ENCODE measurements at regions not wholly inside any gene's neighbourhood (a gene's known extent, or its start where the extent isn't known, plus 50 kb on each side); places are given as distances from the start of the nearest gene placed in this dataset.

- Mint-ChIP-seq H3K4me3 (no peak overlapping the region), H3K4me1 (ENCODE audit: low read depth) (peaks cover 7% of the 10 kb centered on the region), H3K36me3 (ENCODE audit: low read depth) (peaks cover 3% of the 10 kb centered on the region), H3K27me3 (ENCODE audit: low read depth) (peaks cover 9% of the 10 kb centered on the region), H3K27ac (no peak overlapping the region), H3K9me3 (peaks cover 10% of the 10 kb centered on the region)
- DNase-seq: no peak
- CTCF ChIA-PET: interaction anchor here (0.7 to 1.1 kb wide), 3 partner anchors 39 to 511 kb away, joined by 3 to 7 read pairs (median 3); no protein-coding TSS in a partner anchor
- intact Hi-C loops (cut with micrococcal nuclease): loop anchor here (10.0 kb wide), 1 partner anchor 774 kb away; no protein-coding TSS in a partner anchor
Observed at GRCh38 chr21:31609081-31609480, 50.4 kb upstream of the SOD1 start.

GRCh38 chr21:31607791-31608190 lies 51.7 kb upstream of the SOD1 start:
- DNase-seq: no peak
- Mint-ChIP-seq H3K27ac (no peak overlapping the region), H3K36me3 (ENCODE audit: low read depth) (peaks cover 3% of the 10 kb centered on the region), H3K4me3 (no peak overlapping the region), H3K4me1 (ENCODE audit: low read depth) (peaks cover 7% of the 10 kb centered on the region), H3K9me3 (peaks cover 10% of the 10 kb centered on the region), H3K27me3 (ENCODE audit: low read depth) (peaks cover 9% of the 10 kb centered on the region)
- CTCF ChIA-PET: interaction anchor here (1.2 kb wide), 1 partner anchor 508 kb away, joined by 3 read pairs; no protein-coding TSS in a partner anchor
- intact Hi-C loops (cut with micrococcal nuclease): loop anchor here (10.0 kb wide), 1 partner anchor 773 kb away; no protein-coding TSS in a partner anchor

- intact Hi-C loops (cut with micrococcal nuclease): loop anchor here (10.0 kb wide), 1 partner anchor 771 kb away; no protein-coding TSS in a partner anchor
- Mint-ChIP-seq H3K27ac (no peak overlapping the region), H3K36me3 (ENCODE audit: low read depth) (peaks cover under 1% of the 10 kb centered on the region), H3K9me3 (peaks cover 4% of the 10 kb centered on the region), H3K4me3 (no peak overlapping the region), H3K4me1 (ENCODE audit: low read depth) (peaks cover 7% of the 10 kb centered on the region), H3K27me3 (ENCODE audit: low read depth) (peaks cover 5% of the 10 kb centered on the region)
- CTCF ChIA-PET: interaction anchor here (0.6 to 2.7 kb wide), 8 partner anchors 26 to 782 kb away, joined by 3 to 21 read pairs (median 3); no protein-coding TSS in a partner anchor
- DNase-seq: no peak
Observed at GRCh38 chr21:31606081-31606874, 53.2 kb upstream of the SOD1 start.

- H3K4me1 Mint-ChIP-seq (ENCODE audit: low read depth): peaks cover 7% of the 10 kb centered on the region
- H3K36me3 Mint-ChIP-seq (ENCODE audit: low read depth): no peaks in the 10 kb centered on the region
- H3K4me3 Mint-ChIP-seq: no peak overlapping the region
- DNase-seq: peak; percentile 83
- no peaks in the 10 kb centered on the region for H3K27me3 Mint-ChIP-seq (ENCODE audit: low read depth)
- no peak overlapping the region for H3K27ac Mint-ChIP-seq
- intact Hi-C loops (cut with micrococcal nuclease): loop anchor here (1.0 to 10.0 kb wide), 7 partner anchors 24 to 770 kb away; no protein-coding TSS in a partner anchor
- no peaks in the 10 kb centered on the region for H3K9me3 Mint-ChIP-seq
- CTCF ChIA-PET: interaction anchor here (0.6 to 3.8 kb wide), 23 partner anchors 24 to 1884 kb away, joined by 3 to 23 read pairs (median 4); no protein-coding TSS in a partner anchor
Observed at GRCh38 chr21:31604591-31605190, 54.8 kb upstream of the SOD1 start.

- H3K4me3 Mint-ChIP-seq: no peak overlapping the region
- intact Hi-C loops (cut with micrococcal nuclease): no loop called here
- H3K9me3 Mint-ChIP-seq: no peaks in the 10 kb centered on the region
- H3K27me3 Mint-ChIP-seq (ENCODE audit: low read depth): no peaks in the 10 kb centered on the region
- CTCF ChIA-PET: interaction anchor here (0.6 to 1.1 kb wide), 2 partner anchors 19 to 223 kb away, joined by 4 to 5 read pairs; no protein-coding TSS in a partner anchor
- no peak overlapping the region for H3K27ac Mint-ChIP-seq
- no peaks in the 10 kb centered on the region for H3K36me3 Mint-ChIP-seq (ENCODE audit: low read depth)
- peaks cover 2% of the 10 kb centered on the region for H3K4me1 Mint-ChIP-seq (ENCODE audit: low read depth)
- no peak for DNase-seq
Observed at GRCh38 chr21:31599563-31599962, 59.9 kb upstream of the SOD1 start.

GRCh38 chr21:31599013-31599412 lies 60.5 kb upstream of the SOD1 start:
- intact Hi-C loops (cut with micrococcal nuclease): no loop called here
- Mint-ChIP-seq H3K27ac (no peak overlapping the region), H3K4me1 (ENCODE audit: low read depth) (no peaks in the 10 kb centered on the region), H3K4me3 (no peak overlapping the region), H3K36me3 (ENCODE audit: low read depth) (no peaks in the 10 kb centered on the region), H3K27me3 (ENCODE audit: low read depth) (no peaks in the 10 kb centered on the region), H3K9me3 (no peaks in the 10 kb centered on the region)
- CTCF ChIA-PET: interaction anchor here (0.6 kb wide), 1 partner anchor 223 kb away, joined by 5 read pairs; no protein-coding TSS in a partner anchor
- DNase-seq: no peak

- no peak overlapping the region for H3K27ac Mint-ChIP-seq
- intact Hi-C loops (cut with micrococcal nuclease): no loop called here
Observed at GRCh38 chr21:31597683-31598082, 61.8 kb upstream of the SOD1 start.

GRCh38 chr21:31596055-31596454 lies 63.4 kb upstream of the SOD1 start:
- H3K27ac Mint-ChIP-seq: no peak overlapping the region
- intact Hi-C loops (cut with micrococcal nuclease): no loop called here
- H3K36me3 Mint-ChIP-seq (ENCODE audit: low read depth): no peaks in the 10 kb centered on the region
- H3K27me3 Mint-ChIP-seq (ENCODE audit: low read depth): no peaks in the 10 kb centered on the region
- H3K4me1 Mint-ChIP-seq (ENCODE audit: low read depth): no peaks in the 10 kb centered on the region
- H3K9me3 Mint-ChIP-seq: no peaks in the 10 kb centered on the region
- no peak overlapping the region for H3K4me3 Mint-ChIP-seq
- DNase-seq: no peak
- CTCF ChIA-PET: interaction anchor here (1.2 to 2.5 kb wide), 2 partner anchors 9 to 15 kb away, joined by 3 to 10 read pairs; no protein-coding TSS in a partner anchor

More at GRCh38 chr21:31597683-31598082, 61.8 kb upstream of the SOD1 start:
- Mint-ChIP-seq H3K4me1 (ENCODE audit: low read depth) (no peaks in the 10 kb centered on the region), H3K4me3 (no peak overlapping the region), H3K36me3 (ENCODE audit: low read depth) (no peaks in the 10 kb centered on the region), H3K27me3 (ENCODE audit: low read depth) (no peaks in the 10 kb centered on the region), H3K9me3 (no peaks in the 10 kb centered on the region)
- CTCF ChIA-PET: no interaction called here
- no peak for DNase-seq

GRCh38 chr21:31594726-31595125 lies 64.8 kb upstream of the SOD1 start:
- no peak for DNase-seq
- no peaks in the 10 kb centered on the region for H3K4me1 Mint-ChIP-seq (ENCODE audit: low read depth)
- intact Hi-C loops (cut with micrococcal nuclease): no loop called here
- CTCF ChIA-PET: interaction anchor here (0.5 to 2.5 kb wide), 3 partner anchors 14 to 485 kb away, joined by 4 to 10 read pairs (median 9); no protein-coding TSS in a partner anchor
- H3K27me3 Mint-ChIP-seq (ENCODE audit: low read depth): no peaks in the 10 kb centered on the region
- no peaks in the 10 kb centered on the region for H3K36me3 Mint-ChIP-seq (ENCODE audit: low read depth)
- no peaks in the 10 kb centered on the region for H3K9me3 Mint-ChIP-seq
- no peak overlapping the region for H3K27ac Mint-ChIP-seq
- H3K4me3 Mint-ChIP-seq: no peak overlapping the region

GRCh38 chr21:31594279-31594678 lies 65.2 kb upstream of the SOD1 start:
- intact Hi-C loops (cut with micrococcal nuclease): no loop called here
- Mint-ChIP-seq H3K36me3 (ENCODE audit: low read depth) (no peaks in the 10 kb centered on the region), H3K27me3 (ENCODE audit: low read depth) (no peaks in the 10 kb centered on the region), H3K4me3 (no peak overlapping the region), H3K4me1 (ENCODE audit: low read depth) (no peaks in the 10 kb centered on the region), H3K27ac (no peak overlapping the region), H3K9me3 (no peaks in the 10 kb centered on the region)
- CTCF ChIA-PET: interaction anchor here (0.5 to 2.5 kb wide), 3 partner anchors 8 to 485 kb away, joined by 3 to 10 read pairs (median 4); no protein-coding TSS in a partner anchor
- DNase-seq: no peak

- Mint-ChIP-seq H3K9me3 (no peaks in the 10 kb centered on the region), H3K4me1 (ENCODE audit: low read depth) (no peaks in the 10 kb centered on the region), H3K27ac (no peak overlapping the region), H3K36me3 (ENCODE audit: low read depth) (no peaks in the 10 kb centered on the region), H3K27me3 (ENCODE audit: low read depth) (no peaks in the 10 kb centered on the region), H3K4me3 (no peak overlapping the region)
- CTCF ChIA-PET: no interaction called here
- intact Hi-C loops (cut with micrococcal nuclease): no loop called here
- DNase-seq: no peak
Observed at GRCh38 chr21:31592963-31593560, 66.4 kb upstream of the SOD1 start.

GRCh38 chr21:31592516-31592915 lies 67.0 kb upstream of the SOD1 start:
- H3K4me3 Mint-ChIP-seq: no peak overlapping the region
- CTCF ChIA-PET: interaction anchor here (3.5 kb wide), 1 partner anchor 11 kb away, joined by 16 read pairs; no protein-coding TSS in a partner anchor
- H3K9me3 Mint-ChIP-seq: no peaks in the 10 kb centered on the region
- no peaks in the 10 kb centered on the region for H3K4me1 Mint-ChIP-seq (ENCODE audit: low read depth)
- H3K27me3 Mint-ChIP-seq (ENCODE audit: low read depth): no peaks in the 10 kb centered on the region
- H3K36me3 Mint-ChIP-seq (ENCODE audit: low read depth): no peaks in the 10 kb centered on the region
- intact Hi-C loops (cut with micrococcal nuclease): no loop called here
- H3K27ac Mint-ChIP-seq: no peak overlapping the region
- no peak for DNase-seq
